ENCODE measurements at regions not wholly inside any gene's neighbourhood (a gene's known extent, or its start where the extent isn't known, plus 50 kb on each side); places are given as distances from the start of the nearest gene placed in this dataset.

GRCh38 chr9:88691811-88692210 lies 156.8 kb downstream of the NXNL2 start:
- no peak overlapping the region for H3K4me3 ChIP-seq (ENCODE audit: low read depth, low read length)
- TF ChIP-seq CTCF (IDR thresholded peaks at IDR 0.05; ENCODE audit: low read depth, low read length): no peak

- H3K4me3 ChIP-seq (ENCODE audit: low read depth, low read length): no peak overlapping the region
- no peak for TF ChIP-seq CTCF (IDR thresholded peaks at IDR 0.05; ENCODE audit: low read depth, low read length)
Measured at GRCh38 chr9:88692827-88693226, 157.8 kb downstream of the NXNL2 start.

DNA sequence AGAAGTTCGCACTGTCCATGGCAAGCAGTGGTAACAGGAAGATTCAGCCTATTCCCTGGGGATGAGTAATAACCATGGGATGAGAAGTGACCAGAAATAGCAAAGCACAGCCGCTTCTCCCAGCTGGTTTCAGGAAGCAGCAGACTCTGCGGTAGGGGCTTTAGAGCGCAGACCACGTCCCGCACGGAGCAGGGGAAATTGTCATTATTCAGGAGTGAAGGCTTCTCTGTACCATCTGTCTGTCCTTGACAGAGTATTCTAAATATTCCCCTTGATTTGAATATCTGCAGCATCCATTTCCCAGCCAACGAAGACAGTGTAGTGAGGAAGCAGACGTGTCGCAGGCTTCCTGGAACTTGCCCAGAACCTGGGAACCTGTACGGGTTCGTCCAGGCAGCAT lies 159.6 kb downstream of the NXNL2 start:
- no peak overlapping the region for H3K4me3 ChIP-seq (ENCODE audit: low read depth, low read length)
- TF ChIP-seq CTCF (IDR thresholded peaks at IDR 0.05; ENCODE audit: low read depth, low read length): no peak

DNA sequence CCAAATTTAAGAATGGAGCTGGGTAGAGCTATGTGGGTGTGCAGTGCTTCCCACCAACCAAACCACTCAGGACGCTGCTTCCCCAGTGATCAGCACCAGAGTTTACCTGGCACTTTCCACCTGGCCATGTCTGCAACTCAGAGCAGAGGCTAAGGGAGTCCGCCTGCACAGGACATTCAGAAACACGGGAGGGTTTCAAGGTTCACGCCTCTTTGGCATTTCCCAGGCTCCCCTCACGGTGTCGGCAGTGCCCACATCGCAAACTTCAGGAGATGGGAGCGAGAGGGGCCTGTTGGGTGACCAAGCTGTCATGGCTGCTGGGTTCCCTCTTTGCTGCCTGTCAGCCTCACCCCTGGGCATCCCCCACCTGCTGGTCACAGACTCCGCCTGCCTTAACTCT lies 161.5 kb downstream of the NXNL2 start:
- no peak for TF ChIP-seq CTCF (IDR thresholded peaks at IDR 0.05; ENCODE audit: low read depth, low read length)
- H3K4me3 ChIP-seq (ENCODE audit: low read depth, low read length): no peak overlapping the region

DNA sequence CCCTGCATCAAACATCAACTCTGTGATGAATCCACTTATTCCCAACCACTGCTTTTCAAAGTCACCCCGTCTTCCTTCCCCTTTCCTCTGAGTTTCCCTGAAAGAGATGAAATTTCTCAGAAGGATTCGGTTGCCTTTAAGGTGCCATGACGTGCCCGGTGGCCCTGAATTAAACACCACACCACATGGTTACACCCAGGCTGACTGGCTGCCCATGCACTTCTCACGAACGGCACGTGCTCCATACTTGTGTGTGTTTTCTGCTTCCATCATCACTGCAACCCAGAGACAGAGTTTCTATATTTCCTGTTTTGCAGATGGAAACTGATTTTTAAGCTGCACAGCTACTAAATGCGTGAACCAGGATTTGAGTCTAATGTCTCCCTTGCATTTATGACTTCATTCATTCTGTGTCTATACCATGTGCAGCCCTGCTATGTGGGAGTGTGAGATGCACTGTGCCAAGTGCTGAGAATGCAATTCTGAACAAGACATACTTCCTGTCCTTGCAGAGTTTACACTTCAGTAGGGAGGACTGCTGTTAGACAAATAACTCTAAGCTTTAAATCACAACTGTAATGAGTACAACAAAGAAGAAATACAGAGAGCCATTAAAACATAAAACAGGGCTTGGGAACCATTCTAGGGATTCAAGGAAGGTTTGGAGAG lies 162.9 kb downstream of the NXNL2 start:
- H3K4me3 ChIP-seq (ENCODE audit: low read depth, low read length): no peak overlapping the region
- TF ChIP-seq CTCF (IDR thresholded peaks at IDR 0.05; ENCODE audit: low read depth, low read length): no peak

- H3K4me3 ChIP-seq (ENCODE audit: low read depth, low read length): no peak overlapping the region
- TF ChIP-seq CTCF (IDR thresholded peaks at IDR 0.05; ENCODE audit: low read depth, low read length): no peak
Measured at GRCh38 chr9:88702985-88703384, 168.0 kb downstream of the NXNL2 start.

DNA sequence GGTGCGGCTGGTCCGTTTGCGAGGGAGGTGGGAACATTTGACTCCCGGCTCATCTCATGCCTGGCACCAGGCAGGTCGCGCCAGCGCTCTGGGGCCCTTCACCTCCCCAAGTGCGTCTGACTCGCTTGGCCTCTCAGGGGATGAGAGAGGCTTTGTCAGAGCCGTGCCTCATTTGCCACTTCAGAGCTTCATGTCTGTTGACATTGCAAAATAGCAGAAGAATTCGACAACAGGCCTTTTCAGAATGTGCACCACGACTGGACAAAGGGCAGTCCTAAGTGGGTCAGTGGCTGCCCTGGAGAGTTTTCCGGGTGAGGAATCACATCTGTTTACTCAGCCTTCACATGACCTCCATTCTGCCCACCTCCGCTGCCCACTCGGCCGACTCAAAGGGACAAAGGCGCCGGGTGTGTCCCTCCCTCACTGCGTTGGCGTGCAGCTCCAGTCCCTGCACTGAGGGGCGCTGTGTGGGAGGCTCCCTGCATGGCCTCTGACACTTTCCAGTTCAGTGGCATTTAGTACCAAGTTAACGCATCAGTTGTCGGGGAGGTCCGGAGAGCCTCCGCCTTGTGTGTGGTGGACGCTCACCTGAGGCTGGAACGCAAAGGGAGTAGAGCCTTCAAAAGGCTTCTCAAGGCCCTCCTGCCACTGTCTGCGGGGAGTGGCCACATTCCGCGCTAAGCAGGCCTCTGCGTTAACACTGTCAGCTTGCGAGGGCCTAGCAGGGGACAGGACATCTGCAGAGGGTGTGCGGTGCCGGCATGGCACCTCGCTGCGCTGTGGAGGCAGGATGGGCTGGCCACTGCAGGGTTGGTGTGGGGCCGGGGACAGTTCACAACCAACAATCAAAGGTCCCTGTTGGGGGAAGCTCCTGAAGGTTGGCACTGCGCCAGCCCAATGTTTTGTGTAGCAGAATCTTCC lies 171.5 kb downstream of the NXNL2 start:
- no peak overlapping the region for H3K4me3 ChIP-seq (ENCODE audit: low read depth, low read length)
- TF ChIP-seq CTCF (IDR thresholded peaks at IDR 0.05; ENCODE audit: low read depth, low read length): no peak

Data from WI38 (cell line).